ENCODE measurements at regions not wholly inside any gene's neighbourhood (a gene's known extent, or its start where the extent isn't known, plus 50 kb on each side); places are given as distances from the start of the nearest gene placed in this dataset.

DNA sequence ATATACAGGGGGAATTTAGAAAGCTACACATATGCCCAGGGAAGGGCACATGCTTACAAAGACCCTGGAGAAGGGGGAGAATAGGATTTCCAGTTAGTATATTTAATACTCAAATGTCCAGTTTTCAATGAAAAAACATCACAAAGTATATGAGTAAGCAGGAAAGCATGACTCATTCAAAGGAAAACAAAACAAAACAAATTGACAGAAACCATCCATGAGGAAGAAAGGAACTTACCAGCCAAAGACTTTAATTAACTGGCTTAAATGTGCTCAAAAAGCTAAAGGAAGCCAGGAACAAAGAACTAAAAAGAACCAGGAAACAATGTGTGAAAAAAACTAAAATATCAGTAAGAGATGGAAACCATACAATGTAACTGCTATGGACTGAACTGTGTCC, 716.2 kb upstream of the ARGLU1 start:
- TF ChIP-seq, protein P1, sequence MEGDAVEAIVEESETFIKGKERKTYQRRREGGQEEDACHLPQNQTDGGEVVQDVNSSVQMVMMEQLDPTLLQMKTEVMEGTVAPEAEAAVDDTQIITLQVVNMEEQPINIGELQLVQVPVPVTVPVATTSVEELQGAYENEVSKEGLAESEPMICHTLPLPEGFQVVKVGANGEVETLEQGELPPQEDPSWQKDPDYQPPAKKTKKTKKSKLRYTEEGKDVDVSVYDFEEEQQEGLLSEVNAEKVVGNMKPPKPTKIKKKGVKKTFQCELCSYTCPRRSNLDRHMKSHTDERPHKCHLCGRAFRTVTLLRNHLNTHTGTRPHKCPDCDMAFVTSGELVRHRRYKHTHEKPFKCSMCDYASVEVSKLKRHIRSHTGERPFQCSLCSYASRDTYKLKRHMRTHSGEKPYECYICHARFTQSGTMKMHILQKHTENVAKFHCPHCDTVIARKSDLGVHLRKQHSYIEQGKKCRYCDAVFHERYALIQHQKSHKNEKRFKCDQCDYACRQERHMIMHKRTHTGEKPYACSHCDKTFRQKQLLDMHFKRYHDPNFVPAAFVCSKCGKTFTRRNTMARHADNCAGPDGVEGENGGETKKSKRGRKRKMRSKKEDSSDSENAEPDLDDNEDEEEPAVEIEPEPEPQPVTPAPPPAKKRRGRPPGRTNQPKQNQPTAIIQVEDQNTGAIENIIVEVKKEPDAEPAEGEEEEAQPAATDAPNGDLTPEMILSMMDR (IDR thresholded peaks at IDR 0.05; ENCODE audit: insufficient read depth, low read length, poor library complexity, severe bottlenecking): no peak
- no peak for TF ChIP-seq EZH2phosphoT487 (conservative IDR thresholded peaks at IDR 0.05; ENCODE audit: low read length)

Data from SU-DHL-6 (cell line).